Effector CD8-positive, alpha-beta T cell (primary cell): ENCODE measurements at regions not wholly inside any gene's neighbourhood (a gene's known extent, or its start where the extent isn't known, plus 50 kb on each side); places are given as distances from the start of the nearest gene placed in this dataset.

Experiments used
- DNase-seq: peaks from one replicate; lab custom pipeline; 2025; lab: John Stamatoyannopoulos, UW

- DNase-seq = no peak
Measured at GRCh38 chr12:65517656-65518210, 239.2 kb downstream of the MSRB3 start.

DNA sequence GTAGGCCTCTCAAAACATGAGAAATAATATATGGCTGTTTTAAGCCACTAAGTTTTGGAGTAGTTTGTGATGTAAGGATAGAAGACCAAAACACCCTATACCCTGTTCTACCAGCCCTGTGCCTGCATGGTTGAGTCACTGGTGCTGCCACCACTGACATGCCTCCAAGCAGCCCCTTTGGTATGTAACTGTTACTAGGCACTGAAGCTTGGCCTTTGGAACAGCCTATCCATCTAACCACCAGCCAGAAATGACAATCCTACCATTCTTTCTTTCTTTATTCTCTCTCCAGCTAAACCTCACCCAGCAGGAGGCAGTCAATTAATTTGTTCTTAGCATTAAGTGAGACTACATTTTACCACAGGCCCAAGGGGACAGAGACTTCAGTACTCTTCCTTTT is 240.3 kb downstream of the MSRB3 start:
- no peak for DNase-seq

DNA sequence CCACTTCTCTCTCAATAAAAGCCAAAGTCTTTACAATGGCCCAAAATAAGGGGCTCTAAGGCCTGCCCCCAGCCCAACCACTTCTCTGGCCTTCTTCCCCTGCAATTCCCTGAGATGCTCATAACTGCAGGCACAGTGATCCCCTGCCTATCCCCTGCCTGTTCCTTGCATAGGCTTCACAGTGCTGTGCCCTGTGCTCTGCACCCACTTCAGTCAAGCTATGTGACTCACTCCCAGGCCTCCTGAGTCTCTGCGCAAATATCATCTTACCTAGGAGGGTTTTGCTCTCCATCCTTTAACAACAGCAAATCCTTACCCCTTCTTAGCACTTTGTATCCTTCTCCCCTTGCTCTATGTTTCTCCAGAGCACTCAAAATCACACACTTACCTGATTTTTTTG is 242.2 kb downstream of the MSRB3 start:
- no peak for DNase-seq

DNA sequence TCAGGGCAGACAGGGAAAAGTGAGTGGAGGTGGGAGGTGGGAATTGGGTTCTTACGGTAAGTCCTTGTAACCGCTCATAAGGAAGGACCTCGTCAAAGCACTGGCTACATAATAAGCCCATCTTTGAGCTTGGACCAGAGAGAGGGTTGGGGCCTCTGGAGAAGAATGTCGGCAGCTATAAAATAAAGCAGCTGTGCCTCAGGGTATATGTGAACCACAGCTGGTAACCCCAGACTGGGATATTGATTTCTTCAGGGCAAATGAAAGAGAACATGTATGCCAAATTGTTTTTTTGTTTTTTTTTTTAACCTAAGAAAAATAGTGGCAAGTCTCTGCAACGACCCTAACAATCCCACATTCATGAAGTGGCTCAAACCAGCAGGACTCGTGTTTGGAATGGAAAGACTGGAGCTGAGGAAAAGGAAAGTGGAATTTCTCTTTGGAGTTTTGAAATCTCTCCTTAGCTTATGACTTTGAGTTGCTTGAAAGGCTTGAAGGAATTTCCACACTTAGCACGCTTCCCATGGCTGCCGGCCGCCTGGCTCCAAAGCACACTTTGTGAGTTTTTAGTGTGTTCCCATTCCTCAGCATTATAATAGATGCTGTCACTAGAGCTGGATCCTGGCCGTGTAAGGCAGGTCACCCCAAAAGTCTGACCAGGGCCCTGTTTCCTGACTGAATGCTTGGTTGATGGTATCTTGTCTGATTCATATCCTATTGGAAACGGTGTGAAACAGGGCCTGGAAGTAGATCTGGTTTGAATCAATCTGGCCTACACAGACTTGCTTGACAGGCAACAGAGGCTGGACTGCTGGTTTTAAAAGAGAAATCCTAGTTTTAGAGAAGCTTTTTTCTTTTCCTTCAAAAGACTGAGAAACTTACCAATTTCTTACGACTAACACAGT is 244.7 kb downstream of the MSRB3 start:
- no peak for DNase-seq

DNA sequence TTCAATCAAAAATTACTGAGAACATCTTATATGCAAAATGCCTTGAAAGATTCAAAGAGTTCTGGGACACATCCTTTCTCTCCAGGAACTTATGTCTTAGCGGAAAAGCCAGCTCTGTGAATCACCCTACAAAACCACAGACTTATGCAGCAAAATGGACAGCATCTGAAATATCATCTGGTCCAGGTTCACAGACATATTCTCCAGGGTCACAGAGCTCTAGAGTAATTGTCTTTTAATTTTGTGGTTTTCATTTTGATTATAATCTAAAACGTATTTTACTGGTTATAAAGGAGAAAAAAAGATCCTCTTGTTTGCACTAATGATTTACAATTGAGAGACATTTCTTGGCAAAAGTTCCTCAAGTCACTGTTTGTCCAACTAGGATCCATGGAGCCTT is 246.2 kb downstream of the MSRB3 start:
- no peak for DNase-seq

- DNase-seq = no peak
Measured at GRCh38 chr12:65525491-65526141, 247.1 kb downstream of the MSRB3 start.

DNA sequence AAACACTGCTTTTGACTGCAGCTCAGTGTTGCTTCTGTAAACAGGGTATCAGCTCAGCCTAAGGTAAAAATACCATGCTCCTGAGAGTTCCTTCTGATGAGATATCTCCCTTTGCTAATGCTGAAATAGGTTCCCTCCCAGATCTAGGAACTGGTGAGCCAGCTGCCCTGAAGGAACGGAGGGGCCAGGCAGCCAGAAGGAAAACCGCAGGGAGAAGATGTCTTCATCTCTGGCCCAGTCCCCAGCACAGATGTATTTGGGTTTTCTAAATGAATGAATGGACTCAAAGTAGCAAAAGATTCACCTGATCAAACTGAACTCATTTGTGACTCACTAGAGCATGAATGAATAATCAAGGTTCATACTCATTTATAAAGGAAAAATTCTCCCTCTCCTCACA is 247.8 kb downstream of the MSRB3 start:
- no peak for DNase-seq

DNA sequence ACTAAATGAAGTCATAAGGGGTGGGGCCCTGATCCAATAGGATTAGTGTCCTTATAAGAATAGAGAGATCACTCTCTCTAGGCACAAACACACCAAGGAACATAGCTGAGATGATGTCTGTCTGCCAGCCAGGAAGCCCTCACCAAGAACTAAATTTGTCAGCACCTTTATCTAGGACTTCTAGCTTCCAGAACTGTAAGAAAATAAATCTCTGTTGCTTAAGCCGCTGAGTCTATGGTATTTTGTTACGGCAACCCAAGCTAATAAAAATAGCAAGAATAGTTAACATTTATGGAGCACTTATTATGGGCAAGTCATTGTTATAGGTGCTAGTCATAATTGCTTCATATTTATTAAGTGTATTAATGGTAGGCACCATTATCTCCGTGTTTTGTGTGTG is 249.6 kb downstream of the MSRB3 start:
- no peak for DNase-seq

DNA sequence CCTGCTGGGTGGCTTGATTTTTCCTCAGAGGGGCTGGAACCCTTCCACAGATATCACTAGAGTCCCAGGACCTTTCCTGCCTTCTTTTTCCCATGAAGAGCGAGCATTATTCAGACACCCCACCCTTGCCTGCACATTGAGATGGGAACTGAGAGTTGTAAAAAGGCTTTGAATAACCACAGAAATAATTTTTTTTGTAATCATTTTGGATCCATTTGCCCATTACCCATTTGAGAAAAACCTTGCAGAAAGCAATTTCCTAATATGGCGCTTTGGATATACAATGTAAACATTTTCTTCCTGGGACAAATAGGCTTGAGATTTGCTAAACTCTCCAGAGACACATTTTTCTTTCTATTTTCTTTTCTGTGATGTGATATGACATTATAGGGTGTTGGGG is 250.6 kb downstream of the MSRB3 start:
- no peak for DNase-seq

- no peak for DNase-seq
Measured at GRCh38 chr12:65529771-65530435, 251.4 kb downstream of the MSRB3 start.

DNA sequence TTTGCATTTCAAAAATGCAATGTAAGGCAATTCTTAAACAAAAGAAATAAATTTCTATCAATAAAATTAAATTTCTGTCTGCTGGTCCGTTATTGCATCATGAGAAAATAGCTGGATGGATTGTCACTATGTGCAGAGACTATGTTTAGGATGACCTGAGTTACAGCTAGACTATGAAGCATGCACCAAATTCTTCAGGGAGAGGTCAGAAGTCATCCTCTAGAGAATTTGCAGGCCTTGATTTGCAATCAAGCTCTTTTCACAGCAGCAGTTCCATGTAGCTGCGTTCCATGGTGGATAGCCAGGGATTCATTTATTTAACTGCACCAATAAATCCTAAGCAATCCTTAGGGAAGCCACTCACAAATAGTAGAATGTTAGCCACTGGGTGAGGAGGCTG is 253.7 kb downstream of the MSRB3 start:
- DNase-seq = no peak

DNA sequence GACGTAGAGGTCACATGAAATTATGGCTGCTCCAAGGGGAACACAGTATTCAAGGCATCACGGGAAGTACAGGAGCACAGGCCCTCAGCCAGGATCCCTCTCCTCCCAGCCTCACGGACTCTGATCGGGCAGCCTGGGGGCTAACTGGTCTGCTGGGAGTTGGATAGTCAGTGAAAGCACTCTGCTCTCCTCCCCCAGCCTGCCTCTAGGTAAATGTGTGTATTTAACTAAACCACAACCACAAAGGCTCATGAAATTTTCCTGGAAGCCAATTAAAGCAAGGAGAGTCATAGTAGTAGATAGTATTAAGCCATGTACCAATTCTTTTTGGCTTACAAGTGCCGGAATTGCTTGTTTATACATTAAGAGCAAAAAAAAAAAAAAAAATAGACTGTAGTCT is 254.3 kb downstream of the MSRB3 start:
- no peak for DNase-seq

- no peak for DNase-seq
Measured at GRCh38 chr12:65533177-65533883, 254.8 kb downstream of the MSRB3 start.

DNA sequence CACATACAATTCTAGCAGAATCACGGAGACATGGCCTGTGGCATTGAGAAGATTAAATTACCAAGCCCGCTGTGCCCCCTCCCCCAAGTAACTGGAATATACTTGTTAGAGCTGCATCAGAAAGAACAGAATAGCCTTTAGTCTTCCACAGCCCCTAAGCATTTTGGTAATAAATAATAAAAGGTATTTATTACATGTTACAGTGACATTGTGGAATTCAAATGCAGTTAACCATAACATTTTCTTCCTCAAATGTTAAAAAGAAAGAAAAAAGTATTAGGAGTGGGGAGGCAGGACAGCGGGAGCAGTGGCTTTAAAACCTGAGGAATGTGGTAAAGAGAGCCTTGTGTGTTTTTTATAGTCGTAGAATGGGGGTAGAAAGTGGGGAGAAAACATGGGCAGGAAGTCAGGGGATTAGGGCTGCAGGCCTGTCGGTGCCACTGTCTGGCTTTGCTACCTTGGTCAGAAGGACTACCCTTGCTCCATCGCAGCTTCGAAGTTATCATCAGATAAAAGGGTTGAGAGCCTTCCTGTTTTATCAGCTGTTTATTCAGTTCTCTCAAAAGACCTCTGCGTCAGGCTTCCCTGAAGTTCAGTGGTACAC is 255.9 kb downstream of the MSRB3 start:
- no peak for DNase-seq

DNA sequence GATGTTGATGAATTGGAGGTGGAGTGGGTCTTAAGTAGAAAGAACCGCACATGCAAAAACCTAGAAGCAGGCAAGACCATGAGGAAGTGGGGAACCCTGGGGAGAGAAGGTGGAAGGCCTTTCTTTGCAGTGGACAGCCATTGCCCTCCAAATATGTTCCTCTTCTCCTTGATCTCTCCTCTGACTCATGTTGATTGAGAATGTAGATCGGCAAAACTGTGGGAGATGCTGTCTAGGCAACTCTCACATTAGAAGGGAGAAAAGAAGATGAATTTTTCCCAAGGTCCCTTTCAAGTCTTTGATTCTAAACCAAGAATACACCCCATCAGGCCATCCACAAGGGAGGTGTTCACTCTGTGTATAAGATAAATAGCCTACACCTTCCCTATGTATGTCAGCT is 257.5 kb downstream of the MSRB3 start:
- no peak for DNase-seq

- no peak for DNase-seq
Measured at GRCh38 chr12:65536351-65536750, 257.9 kb downstream of the MSRB3 start.

- no peak for DNase-seq
Measured at GRCh38 chr12:65536876-65537681, 258.6 kb downstream of the MSRB3 start.

GRCh38 chr12:65537978-65538377 is 259.5 kb downstream of the MSRB3 start:
- DNase-seq = no peak

- DNase-seq = no peak
Measured at GRCh38 chr12:65539023-65539422, 260.5 kb downstream of the MSRB3 start.

GRCh38 chr12:65540140-65540539 is 261.7 kb downstream of the MSRB3 start:
- DNase-seq = no peak

DNA sequence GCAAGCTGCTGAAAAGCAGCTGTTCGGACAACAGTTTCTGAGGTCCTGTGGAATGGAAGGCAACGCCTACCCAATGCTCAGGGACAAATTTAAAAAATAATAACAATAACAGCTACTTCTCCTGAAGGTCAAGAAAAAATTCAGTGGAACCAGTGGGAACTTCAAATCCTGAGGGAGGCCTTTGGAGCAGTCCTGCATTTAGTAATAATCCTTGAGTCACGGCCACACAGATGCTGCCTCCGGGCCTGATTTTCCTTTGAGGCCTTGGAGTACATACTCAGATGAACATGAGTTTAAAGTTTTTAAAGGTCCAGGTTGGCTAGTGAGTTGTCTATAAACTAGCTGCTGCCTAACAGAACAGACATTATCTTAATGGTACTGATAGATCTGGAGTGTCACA is 268.0 kb downstream of the MSRB3 start:
- DNase-seq = no peak
